Endodermal cell (in vitro differentiated cells): ENCODE measurements at regions not wholly inside any gene's neighbourhood (a gene's known extent, or its start where the extent isn't known, plus 50 kb on each side); places are given as distances from the start of the nearest gene placed in this dataset.
A peak's percentile ranks its signal among the peaks of the same experiment; 100 is the strongest.

Experiments
- DNase-seq: peaks from one replicate; pipeline ENCODE4 v3.0.0-alpha.2; 2017
- H3K27ac ChIP-seq: 2 replicates; pipeline ENCODE4 v1.5.1; 2013; ENCODE audit warnings: mild to moderate bottlenecking, low read depth, low read length, moderate library complexity
- H3K27me3 ChIP-seq: 2 replicates; pipeline ENCODE4 v1.6.1; 2013; ENCODE audit warnings: mild to moderate bottlenecking, low read length, moderate library complexity; ENCODE audit not compliant: insufficient read depth, control insufficient read depth, poor library complexity, severe bottlenecking
- H3K36me3 ChIP-seq: 2 replicates; pipeline ENCODE4 v1.7.0; 2013; ENCODE audit warnings: mild to moderate bottlenecking, low read length, moderate library complexity; ENCODE audit not compliant: control insufficient read depth, insufficient read depth
- H3K4me1 ChIP-seq: one replicate; pipeline ENCODE4 v1.7.0; 2013; ENCODE audit warnings: low read length; ENCODE audit not compliant: control insufficient read depth, insufficient read depth
- H3K4me3 ChIP-seq: 2 replicates; pipeline ENCODE4 v1.5.1; 2013; ENCODE audit warnings: mild to moderate bottlenecking, low read length, moderate library complexity
- H3K9ac ChIP-seq: 2 replicates; pipeline ENCODE4 v1.6.1; 2013; ENCODE audit warnings: mild to moderate bottlenecking, low read length, moderate library complexity; ENCODE audit not compliant: poor library complexity, severe bottlenecking; ENCODE audit errors: extremely low read depth
- H3K9me3 ChIP-seq: 2 replicates; pipeline ENCODE4 v1.6.1; 2013; ENCODE audit warnings: mild to moderate bottlenecking, low read length, moderate library complexity; ENCODE audit not compliant: control insufficient read depth
- H3K27ac Mint-ChIP-seq: 2 replicates; pipeline ENCODE4 v1.8.0; 2020; ENCODE audit warnings: mixed read lengths
- H3K27me3 Mint-ChIP-seq: 2 replicates; pipeline ENCODE4 v1.8.0; 2021; ENCODE audit warnings: mild to moderate bottlenecking, mixed read lengths; ENCODE audit not compliant: insufficient read depth
- H3K36me3 Mint-ChIP-seq: 2 replicates; pipeline ENCODE4 v1.8.0; 2020; ENCODE audit warnings: low read depth, mixed read lengths
- H3K4me1 Mint-ChIP-seq: 2 replicates; pipeline ENCODE4 v1.8.0; 2020; ENCODE audit warnings: mixed read lengths
- H3K4me3 Mint-ChIP-seq: 2 replicates; pipeline ENCODE4 v1.8.0; 2020; ENCODE audit warnings: mild to moderate bottlenecking, moderate library complexity, mixed read lengths
- H3K9me3 Mint-ChIP-seq: 2 replicates; pipeline ENCODE4 v1.8.0; 2020; ENCODE audit warnings: mild to moderate bottlenecking, mixed read lengths
- WGBS, 2 experiments: methylation state at CpG; one replicate each; pipeline versions ENCODE4 v1.1.5 to v1.1.7; 2013; ENCODE audit warnings: missing lambda C conversion rate in 2 of 2, mixed read lengths in 1 of 2; ENCODE audit not compliant: insufficient coverage in 1 of 2, insufficient read length in 1 of 2; 5-methylcytosine and 5-hydroxymethylcytosine counted together
- TF ChIP-seq, protein P1 (sequence below): fragments of 200-600 bp; sonication (generic); conservative IDR thresholded peaks from 2 replicates; pipeline ENCODE4 v1.5.0; 2021; ENCODE audit warnings: antibody characterized with exemption, mild to moderate bottlenecking

DNA sequence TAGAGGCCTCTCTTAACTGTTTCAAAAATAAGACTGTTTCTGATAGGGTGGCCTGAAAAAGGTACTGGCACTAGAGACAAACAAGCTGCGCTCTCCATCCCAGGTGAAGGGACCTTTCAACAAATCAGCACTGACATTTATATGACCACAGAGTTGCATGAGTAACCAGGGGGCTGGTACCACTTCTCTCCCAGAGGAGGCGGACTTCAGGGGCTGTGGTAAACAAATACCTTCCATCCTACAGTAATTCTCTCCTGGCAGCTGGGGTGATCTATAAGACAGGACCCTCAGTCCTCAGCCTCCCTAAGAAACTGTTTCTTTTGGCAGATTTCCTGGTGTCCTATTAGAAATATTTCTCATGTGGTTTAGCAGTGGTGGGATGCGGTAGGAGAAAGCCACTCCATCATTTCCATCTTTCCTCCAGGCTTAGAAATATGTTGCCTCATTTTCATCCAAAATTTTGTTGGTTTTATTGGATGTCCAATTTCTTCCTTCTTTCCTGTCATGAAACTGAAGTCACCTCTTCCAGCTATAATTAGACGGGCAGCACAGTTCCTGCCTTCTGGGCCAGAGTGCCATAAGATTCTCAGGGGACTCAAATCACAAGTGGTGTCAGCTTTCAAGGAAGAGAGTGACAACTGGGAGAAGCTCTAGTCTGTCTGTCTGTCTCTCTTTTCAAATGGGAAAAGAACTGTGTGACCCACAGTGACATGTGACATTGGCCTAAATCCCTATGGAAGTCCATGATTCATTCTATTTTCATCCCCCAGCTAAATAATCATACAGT is 96.4 kb downstream of the CYRIA start:
- peaks cover 7% of the 10 kb centered on the region for H3K27me3 Mint-ChIP-seq
- Histone ChIP-seq H3K4me3 (no peak overlapping the region), H3K27ac (no peak overlapping the region), H3K9ac (no peak overlapping the region), H3K9me3 (peaks cover 11% of the 10 kb centered on the region), H3K27me3 (peaks cover 10% of the 10 kb centered on the region), H3K4me1 (peaks cover 3% of the 10 kb centered on the region), H3K36me3 (no peaks in the 10 kb centered on the region)
- H3K4me3 Mint-ChIP-seq: no peak overlapping the region
- H3K36me3 Mint-ChIP-seq: peaks cover 7% of the 10 kb centered on the region
- peaks cover 28% of the 10 kb centered on the region for H3K4me1 Mint-ChIP-seq
- no peak for DNase-seq
- 87 to 100% methylated on average over 2 to 4 of the region's 4 CpGs for WGBS, 2 experiments
- no peak overlapping the region for H3K27ac Mint-ChIP-seq
- H3K9me3 Mint-ChIP-seq: peaks cover 16% of the 10 kb centered on the region
- TF ChIP-seq, protein P1, sequence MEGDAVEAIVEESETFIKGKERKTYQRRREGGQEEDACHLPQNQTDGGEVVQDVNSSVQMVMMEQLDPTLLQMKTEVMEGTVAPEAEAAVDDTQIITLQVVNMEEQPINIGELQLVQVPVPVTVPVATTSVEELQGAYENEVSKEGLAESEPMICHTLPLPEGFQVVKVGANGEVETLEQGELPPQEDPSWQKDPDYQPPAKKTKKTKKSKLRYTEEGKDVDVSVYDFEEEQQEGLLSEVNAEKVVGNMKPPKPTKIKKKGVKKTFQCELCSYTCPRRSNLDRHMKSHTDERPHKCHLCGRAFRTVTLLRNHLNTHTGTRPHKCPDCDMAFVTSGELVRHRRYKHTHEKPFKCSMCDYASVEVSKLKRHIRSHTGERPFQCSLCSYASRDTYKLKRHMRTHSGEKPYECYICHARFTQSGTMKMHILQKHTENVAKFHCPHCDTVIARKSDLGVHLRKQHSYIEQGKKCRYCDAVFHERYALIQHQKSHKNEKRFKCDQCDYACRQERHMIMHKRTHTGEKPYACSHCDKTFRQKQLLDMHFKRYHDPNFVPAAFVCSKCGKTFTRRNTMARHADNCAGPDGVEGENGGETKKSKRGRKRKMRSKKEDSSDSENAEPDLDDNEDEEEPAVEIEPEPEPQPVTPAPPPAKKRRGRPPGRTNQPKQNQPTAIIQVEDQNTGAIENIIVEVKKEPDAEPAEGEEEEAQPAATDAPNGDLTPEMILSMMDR: no peak

- H3K27ac Mint-ChIP-seq: no peak overlapping the region
- H3K9me3 Mint-ChIP-seq: no peaks in the 10 kb centered on the region
- no peak overlapping the region for H3K9ac ChIP-seq
- no peaks in the 10 kb centered on the region for H3K36me3 ChIP-seq
- peaks cover 3% of the 10 kb centered on the region for H3K4me1 ChIP-seq
- no peak overlapping the region for H3K4me3 Mint-ChIP-seq
- H3K9me3 ChIP-seq: no peaks in the 10 kb centered on the region
- H3K27me3 ChIP-seq: peaks cover 28% of the 10 kb centered on the region
- peaks cover 28% of the 10 kb centered on the region for H3K4me1 Mint-ChIP-seq
- peaks cover 19% of the 10 kb centered on the region for H3K27me3 Mint-ChIP-seq
- 30 to 60% methylated on average over 3 to 4 of the region's 4 CpGs for WGBS, 2 experiments
- H3K27ac ChIP-seq: no peak overlapping the region
- no peaks in the 10 kb centered on the region for H3K36me3 Mint-ChIP-seq
- DNase-seq: peak; percentile 69
- TF ChIP-seq, protein P1: no peak
- H3K4me3 ChIP-seq: peak overlapping the region; percentile 28
These were observed 98.9 kb downstream of the CYRIA start for GRCh38 chr2:16566701-16567100.

GRCh38 chr2:16565481-16565880 is 100.2 kb downstream of the CYRIA start:
- Histone ChIP-seq H3K36me3 (no peaks in the 10 kb centered on the region), H3K27me3 (peaks cover 24% of the 10 kb centered on the region), H3K4me3 (no peak overlapping the region), H3K9me3 (no peaks in the 10 kb centered on the region), H3K4me1 (peaks cover 3% of the 10 kb centered on the region), H3K27ac (no peak overlapping the region), H3K9ac (no peak overlapping the region)
- peaks cover 19% of the 10 kb centered on the region for H3K27me3 Mint-ChIP-seq
- H3K4me1 Mint-ChIP-seq: peaks cover 27% of the 10 kb centered on the region
- H3K4me3 Mint-ChIP-seq: no peak overlapping the region
- H3K9me3 Mint-ChIP-seq: no peaks in the 10 kb centered on the region
- no peak overlapping the region for H3K27ac Mint-ChIP-seq
- 80% methylated on average over 5 to 8 of the region's 8 CpGs for WGBS, 2 experiments
- DNase-seq: no peak
- TF ChIP-seq, protein P1: no peak
- no peaks in the 10 kb centered on the region for H3K36me3 Mint-ChIP-seq
